NCI-H82 treated with DMSO at 0.1 percent for 48 hours (cell line): ENCODE measurements at regions not wholly inside any gene's neighbourhood (a gene's known extent, or its start where the extent isn't known, plus 50 kb on each side); places are given as distances from the start of the nearest gene placed in this dataset.
A peak's percentile ranks its signal among the peaks of the same experiment; 100 is the strongest.
"Not testable (repeated sequence)": the region's sequence is repeated elsewhere in the genome, so short reads cannot be mapped to it uniquely, and the experiment has no call there.

Source experiments
- DNase-seq: peaks from one replicate; lab custom pipeline; 2025; ENCODE audit not compliant: unreplicated experiment; lab: John Stamatoyannopoulos, UW

DNA sequence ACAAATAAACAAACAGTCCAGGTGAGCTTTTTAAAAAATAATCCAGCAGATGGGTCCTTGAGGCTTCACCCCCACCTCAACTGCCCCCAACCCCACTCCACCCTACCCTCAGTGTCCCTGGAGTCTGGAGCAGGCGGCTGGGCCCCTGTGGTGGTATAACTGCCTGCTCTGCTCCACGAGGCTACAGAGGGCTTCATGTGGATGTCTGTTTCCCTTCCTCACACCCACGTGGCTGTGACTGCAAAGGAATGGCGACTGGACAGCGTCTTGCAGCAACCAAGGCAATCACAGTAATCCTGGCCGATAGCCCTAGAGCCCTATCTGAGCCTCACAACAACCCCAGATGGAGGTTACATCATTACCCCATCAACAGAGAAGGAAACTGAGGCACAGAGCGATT lies 76.5 kb downstream of the SLC2A10 start:
- no peak for DNase-seq

DNA sequence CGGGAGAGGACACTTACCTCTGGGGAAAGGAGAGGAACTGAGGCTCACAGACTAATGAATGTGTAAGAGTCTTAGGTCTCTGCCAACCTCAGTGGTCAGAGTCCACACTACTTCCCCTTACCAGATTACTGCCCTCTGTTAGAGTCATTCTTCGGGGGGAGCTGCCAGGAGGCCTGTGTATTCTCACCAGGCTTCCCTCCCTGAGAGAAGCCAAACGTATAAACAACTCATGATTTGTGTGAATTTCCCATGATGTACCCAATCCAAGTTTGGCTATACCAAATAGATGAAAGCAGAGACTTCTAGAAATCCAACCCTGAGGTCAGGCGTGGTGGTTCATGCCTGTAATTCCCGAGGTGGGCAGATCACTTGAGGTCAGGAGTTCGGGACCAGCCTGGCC lies 77.1 kb downstream of the SLC2A10 start:
- no peak for DNase-seq

DNA sequence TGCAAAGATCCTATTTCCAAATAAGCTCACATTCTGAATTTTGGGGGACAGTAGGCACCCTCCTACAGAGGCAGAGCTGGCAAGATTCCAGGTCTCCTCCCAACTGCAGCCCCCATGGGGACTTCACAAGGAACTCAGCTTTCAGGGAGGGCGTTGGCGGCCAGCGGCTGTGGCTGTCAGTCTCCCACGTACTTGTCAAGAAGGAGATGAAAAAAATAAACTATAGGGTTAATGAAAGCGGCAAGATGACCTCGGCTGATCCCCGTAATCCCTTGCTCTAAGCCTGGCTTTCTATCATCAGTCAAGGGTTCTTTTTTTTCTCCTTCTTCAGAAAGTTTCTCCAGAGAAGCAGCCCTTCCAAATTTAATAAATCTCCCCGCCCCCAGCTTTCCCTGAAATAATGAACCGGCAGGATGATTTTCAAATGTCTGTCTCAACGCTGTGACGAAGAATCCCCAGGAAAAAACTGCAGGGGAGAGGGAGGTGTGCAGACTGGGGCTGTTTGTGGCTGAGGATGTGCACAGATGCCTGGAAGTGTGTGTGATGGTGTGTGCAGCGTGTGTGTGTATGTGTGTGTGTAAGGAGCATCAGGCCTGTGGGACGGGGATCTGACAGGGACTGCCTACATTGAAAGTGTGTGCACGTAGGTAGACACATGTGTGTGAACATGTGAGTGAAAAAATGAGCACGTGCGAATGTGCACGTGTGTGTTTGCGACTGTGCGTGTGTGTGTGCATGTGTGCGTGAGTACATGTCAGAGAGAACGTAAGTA lies 78.7 kb downstream of the SLC2A10 start:
- DNase-seq = peak; percentile 89

DNA sequence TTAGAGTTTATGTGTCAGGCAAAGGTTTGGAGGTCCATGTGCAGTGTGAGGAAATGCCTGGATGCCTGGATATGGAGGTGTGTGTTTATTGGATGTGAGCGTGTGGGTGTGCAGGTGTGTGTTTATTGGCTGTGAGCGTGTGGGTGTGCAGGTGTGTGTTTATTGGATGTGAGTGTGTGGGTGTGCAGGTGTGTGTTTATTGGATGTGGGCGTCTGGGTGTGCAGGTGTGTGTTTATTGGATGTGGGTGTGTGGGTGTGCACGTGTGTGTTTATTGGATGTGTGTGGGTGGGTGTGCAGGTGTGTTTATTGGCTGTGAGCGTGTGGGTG lies 79.3 kb downstream of the SLC2A10 start:
- DNase-seq = not testable (repeated sequence)

DNA sequence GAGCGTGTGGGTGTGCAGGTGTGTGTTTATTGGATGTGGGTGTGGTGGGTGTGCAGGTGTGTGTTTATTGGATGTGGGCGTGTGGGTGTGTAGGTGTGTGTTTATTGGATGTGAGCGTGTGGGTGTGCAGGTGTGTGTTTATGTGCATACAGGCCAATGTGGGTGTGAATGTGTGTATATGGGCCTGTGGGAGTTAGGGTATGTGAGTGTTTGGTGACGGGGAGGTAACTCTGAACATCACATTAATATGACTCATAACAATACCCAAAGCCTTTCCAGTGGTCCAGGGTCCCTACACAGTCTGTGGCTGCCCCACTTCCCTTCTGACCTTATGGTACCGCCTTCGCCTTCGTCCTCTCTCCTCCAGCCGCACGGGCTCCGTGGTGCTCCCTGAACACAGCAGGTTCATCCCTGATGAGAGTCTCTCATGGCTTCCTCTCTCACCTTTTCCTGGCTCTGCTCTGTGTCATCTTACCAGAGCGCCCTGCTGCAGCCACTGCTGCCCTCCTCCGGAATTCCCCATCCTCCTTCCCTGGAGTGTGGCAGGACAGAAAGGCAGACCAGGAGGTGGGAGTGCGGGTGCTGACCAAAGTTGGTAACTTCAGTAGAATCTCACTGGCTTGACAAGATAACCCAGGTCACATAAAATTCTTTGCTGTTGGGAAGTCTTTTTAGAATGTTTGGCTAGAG lies 80.0 kb downstream of the SLC2A10 start:
- no peak for DNase-seq

DNA sequence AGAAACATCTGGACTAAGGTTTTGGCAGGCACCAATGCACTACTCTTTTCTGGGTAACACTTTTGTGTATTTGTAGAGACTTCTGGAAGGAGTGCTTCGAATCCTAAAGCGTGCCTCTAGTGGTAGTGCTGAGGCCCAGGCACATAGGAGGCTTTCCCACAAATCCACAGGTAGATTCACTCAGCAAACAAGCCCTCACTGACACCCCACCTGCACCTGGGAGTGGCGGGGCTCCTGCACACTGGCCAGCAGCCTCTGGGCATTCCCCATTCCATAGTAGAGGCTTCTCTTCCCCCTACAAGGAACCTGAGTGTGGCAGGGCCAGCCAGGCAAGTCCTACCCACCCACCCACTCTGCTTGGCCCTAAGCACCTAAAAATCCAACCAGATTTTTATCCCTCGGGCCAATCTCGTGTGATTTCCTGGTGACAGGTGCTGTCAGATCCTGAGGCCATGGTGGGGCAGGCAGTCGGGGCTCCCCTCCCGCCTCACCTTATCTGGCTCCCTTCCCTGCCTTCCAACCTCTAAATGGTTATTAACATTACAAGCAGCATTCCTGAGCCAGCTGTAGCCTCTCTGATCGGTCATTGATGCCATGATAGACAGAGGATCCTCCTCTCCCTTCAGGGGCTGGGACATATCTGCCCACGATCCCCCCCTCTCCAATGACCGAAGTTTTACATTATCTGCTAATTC lies 82.4 kb downstream of the SLC2A10 start:
- no peak for DNase-seq

DNA sequence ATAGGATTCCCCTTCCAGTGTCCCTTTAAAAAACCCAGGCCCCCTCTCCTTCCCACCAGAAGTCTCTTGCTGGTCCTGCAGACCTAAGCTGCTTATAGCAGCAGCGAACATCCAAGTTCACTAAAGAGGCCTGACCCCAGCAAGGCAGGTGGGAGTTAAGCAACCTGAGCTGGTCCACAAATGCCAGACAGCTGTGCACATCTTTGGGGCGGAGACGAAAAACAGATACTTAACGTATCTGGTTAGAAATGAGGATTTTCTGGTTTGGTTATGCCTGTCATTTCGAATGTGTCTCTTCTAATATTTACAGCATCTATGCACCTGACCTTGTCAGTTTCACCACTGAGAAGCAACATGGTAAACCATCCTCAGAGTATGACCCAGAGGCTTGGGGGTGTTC lies 87.8 kb downstream of the SLC2A10 start:
- peak; percentile 42 for DNase-seq

DNA sequence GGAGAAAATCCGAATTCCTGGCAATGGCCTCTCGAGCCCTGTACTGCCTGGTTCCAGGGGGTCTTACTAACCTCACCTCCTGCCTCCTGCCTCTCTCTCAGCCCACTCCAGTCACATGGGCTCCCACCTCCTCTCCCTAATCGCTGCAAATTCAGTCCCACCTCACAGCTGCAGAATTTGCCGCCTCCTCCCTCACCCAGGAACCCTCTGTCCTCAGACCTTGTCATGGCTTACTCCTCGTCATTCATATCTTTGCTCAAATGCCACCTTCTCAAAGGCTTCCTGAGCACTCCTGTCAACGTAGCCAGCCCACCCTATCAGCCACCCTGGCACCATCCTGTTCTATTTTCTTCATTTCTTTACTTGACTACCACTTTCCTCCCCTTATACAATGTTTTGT lies 89.0 kb downstream of the SLC2A10 start:
- no peak for DNase-seq

DNA sequence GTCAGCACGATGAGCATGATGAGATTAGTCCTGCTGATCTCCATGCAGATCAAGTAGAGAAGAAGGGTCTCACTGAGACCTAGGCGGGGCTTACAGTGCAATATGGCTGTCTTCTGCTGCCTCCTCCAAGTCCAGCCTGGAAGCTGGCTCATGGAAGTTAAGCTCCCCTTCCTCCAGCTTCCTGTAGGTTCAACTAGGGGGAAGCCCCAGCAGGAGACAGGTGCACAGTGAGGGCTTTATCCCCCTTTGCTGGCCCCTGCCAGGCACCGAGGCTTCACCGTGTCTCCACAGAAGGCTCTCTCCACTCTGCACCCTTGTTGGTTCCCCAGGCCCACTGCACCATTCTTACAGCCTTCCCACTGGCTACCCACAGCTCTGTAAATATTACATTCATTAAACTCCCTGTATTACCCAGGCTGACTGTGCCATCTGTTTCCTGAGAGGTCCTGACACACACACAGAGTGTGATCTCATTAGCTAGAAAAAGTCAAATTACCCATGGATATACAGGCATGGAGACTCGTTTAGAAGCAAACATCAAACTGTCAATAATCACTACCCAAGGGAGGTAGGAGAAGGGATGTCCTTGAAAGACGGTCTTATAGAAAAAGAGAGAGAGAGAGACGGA lies 90.4 kb downstream of the SLC2A10 start:
- peak; percentile 97 for DNase-seq

DNA sequence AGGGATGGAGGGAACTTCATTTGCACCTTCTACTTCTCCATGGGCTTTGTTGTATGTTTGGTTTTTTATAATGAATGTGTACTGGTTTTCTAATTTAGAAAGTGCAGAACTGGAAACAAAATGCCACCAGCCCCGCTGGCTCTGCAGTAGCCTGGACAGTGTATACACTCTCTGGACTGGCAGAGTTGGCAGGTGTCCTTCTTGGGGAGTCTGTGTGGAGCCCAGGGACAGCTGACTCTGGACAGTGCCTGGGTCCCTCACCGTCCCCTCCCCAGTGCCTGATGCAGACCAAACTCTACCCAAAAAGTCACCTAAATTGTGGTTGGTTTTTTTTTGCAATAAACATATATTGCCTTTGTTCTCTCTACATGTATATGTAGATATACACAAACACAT lies 91.0 kb downstream of the SLC2A10 start:
- no peak for DNase-seq

DNA sequence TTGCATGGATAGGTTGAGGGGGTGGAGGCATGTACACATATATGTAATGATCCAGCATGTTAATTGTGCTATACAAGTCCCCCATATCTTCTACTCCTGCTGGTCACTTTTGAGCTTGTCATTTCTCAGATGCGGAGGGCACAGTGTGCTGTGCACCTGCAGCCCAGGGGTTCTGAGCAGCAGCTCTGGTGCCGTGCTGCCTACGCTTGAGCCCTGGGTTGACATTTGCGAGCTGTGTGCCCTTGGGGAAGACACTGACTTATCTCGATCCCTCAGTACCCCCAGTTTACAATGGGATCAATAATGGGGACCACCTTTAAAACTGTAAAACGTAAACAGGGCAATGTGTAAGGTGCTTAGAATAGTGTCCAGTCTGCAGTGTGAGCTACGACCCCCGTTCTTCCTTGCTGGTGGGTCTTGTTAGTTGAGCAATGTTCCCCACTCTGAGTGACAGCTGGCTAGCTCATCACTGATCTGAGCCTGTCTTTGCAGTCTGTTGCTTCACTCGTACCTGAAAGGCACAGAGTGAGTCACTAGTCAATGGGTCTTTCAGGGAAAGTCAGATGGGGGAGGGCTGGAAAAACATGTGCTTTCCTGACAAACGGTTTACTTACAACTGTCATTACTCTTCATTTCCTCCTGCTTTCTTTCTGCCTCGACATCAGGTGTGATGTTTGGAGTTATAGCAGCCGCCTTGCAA lies 91.7 kb downstream of the SLC2A10 start:
- DNase-seq = peak; percentile 79

DNA sequence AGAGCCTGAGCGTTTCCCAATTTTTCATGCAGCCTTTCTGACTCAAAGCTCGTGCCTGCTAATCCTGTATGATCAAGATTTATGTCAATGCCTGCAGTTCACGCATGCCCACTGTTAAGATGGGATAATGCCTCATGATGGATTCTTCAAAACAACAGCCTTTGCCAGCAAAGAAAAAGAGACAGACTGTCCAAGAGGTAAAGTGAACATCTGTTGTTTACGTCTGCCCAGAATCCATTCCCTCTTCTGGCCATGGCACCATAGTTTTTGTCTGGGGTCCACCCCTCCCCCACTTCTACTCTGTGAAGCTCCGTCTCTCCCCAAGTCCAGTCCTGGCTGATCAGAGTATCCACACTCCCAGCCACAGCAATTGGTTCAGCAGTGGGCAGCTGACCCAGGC lies 91.9 kb upstream of the EYA2 start:
- DNase-seq = peak; percentile 99

DNA sequence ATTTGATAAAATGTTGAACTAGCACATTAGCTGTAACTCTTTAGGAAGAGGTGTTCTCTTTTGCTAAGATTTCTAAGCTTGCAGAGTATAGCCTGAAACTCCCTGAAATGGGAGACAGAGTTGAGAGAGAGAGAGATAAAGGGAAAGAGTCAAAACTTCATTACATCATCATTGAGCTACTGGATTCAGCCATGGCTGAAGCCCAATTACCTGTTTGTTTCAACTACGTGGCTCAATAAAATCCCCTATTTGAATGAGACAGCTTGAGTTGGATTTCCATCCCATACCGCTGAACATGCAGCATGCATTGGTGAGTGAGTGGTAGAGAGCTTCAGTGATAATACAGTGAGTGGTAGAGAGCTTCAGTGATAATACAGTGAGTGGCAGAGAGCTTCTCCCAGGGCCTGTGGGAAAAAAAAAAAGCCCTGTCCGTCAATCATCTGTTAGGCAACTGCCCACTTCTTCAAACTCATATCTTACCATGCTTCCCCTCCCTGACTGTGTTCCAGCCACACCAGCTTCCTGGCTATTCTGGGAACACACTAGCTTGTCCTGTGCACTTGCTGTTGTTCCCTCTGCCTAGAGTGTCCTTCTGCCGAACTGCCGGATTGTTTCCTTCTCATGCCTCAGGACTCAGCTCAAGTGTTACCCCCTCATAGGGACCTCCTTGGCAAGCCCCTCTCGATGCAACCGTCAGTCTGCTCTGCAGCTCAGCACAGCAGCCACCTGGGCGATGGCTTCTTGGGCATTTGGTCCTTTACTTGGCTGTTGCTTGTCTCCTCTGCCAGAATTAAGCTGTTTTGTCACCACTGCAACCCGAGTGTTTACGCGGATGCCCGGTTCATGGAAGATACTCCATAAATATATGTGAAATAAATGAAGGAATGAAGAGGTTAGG lies 91.3 kb upstream of the EYA2 start:
- DNase-seq = peak; percentile 67

DNA sequence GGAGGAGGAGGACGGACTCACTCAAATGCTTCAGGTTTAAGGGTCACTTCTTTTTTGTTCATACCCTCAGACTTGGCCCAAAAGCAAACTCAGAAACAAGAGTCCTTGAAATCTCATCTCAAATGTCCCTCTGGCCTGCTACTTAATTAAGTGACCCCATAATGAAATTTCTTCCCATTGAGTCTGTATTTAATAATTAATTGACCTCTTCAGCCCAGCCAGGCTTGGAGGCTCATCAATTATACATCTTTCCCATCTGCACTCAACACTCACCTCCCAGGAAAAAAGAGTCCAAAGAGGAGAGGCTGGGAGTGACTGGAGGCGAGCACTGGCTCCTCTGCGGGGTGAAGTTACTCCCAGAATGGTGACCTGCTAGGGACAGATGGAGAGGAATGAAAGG lies 90.5 kb upstream of the EYA2 start:
- peak; percentile 65 for DNase-seq

DNA sequence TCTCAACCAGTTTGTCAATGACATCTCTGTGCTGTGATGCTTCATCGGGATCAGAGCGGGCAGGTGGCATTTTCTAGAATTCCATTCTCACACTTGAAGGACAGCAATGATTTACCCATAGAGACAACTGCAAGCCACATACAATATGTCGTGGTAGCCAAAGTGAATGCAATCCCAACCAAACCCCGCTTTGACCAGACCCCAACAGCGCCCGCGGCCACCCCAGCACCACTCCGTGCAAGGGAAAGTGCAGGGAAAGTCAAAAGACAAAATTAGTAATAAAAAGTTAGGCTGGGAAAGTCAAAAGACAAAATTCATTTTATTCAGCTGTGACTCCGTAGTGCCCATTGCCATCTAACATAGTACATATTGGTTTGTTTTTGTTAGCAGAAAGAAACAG lies 88.8 kb upstream of the EYA2 start:
- no peak for DNase-seq

DNA sequence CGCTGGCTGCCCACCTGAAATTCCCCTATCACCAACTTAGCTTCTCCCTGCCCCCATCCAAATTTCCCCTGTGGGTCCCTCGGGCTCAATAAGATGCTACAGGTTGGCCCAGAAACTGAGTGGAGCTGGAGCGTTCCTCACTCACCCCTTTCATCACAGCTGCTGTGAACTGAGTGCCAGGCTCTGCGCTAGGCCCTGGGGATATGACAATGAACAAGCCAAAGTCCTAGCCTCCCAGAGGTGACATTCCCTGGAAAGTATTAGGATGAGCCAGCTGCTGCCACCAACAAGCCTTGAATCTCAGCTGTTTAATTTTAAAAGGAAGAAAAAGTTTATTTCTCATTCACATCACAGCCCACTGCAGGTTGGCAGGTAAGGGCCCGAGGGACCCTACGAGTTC lies 86.6 kb upstream of the EYA2 start:
- DNase-seq = no peak

DNA sequence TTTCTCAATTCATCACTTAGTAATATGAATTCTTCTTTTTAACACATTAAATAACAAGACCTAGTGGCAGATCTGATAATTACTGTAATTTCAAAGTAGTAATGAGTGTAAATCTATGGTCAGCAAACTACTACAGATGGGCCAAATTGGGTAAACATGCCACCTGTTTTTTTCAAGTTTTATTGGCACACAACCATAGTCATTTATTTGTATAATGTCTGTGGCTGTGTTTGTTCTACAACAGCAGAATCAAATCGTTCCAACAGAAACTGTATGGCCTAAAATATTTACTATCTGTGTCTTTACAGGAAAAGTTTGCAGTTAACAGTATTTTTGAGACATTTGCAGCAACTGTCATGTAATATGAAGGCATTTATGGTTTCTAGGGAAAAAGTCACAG lies 86.1 kb upstream of the EYA2 start:
- DNase-seq = no peak

DNA sequence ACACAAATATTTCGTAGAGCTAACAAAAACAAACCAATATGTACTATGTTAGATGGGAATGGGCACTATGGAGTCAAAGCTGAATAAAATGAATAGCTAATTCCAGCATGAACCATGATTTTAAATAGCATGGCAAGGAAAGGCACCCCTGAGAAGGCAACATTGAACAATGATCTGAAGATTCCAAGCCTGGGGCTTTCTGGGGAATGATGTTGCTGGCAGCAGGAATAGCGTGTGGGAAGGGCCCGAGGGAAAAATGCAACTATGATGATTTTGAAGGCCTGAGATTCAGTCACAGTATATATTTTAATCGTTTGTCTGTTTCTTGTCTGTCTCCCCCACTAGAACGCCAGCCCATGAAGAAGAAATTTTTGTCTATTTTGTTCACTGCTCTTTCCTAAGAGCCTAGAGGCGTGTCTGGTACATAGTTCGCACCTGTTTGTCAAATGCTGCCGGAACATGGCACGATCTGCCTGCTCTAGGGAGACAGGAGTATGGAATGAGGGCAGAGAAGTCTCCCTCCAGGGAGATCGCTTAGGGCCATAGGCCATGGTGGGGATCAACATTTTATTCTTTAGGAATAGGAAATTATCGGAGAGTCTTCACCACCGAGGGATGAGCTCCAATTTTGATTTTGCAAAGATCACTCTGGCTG lies 84.8 kb upstream of the EYA2 start:
- DNase-seq = no peak

DNA sequence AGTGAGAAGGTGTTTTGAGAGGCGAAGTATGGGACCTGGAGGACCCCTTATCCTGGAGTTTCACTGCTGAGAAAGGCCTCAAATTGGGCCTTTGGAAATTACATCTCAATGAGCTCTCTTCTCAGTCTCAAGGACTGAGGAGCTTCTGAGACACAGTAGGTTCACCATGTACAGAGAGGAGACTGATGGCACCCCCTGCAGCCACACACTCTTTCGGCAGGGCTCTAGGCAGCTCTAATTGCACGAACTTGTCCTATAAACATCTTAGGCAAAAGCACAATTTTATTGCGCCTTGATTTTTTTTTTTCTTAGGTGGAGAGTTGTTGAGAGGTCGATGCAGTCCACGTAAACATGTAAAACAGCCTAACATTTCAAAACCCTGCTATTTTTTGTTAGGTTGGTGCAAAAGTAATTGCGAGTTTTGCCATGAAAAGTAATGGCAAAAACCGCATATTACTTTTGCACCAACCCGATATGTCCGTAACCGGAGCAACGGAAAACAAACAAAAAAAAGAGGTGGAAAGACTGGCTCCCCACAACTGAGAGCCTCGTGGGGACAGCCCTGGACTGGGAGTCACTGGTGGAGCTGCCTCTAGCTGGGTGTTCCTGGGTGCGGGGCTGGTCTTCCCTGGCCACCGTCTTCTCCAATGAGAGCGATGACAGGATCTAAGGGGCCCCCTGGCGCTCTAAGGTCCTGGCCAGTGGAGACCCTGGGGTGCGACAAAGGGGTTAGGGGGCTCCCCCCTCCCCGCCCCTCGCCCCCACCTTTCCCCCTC lies 84.0 kb upstream of the EYA2 start:
- peak; percentile 43 for DNase-seq
